CD4-positive, alpha-beta T cell treated with Interleukin-12 subunit alpha and Interleukin-12 subunit beta, for 1 hour (primary cell): ENCODE measurements at regions not wholly inside any gene's neighbourhood (a gene's known extent, or its start where the extent isn't known, plus 50 kb on each side); places are given as distances from the start of the nearest gene placed in this dataset.

Experiments used
- DNase-seq: peaks from one replicate; pipeline ENCODE4 v3.0.0-alpha.2; 2020

GRCh38 chr6:156347656-156348055 is 429.5 kb upstream of the ARID1B start:
- DNase-seq, result no peak

DNA sequence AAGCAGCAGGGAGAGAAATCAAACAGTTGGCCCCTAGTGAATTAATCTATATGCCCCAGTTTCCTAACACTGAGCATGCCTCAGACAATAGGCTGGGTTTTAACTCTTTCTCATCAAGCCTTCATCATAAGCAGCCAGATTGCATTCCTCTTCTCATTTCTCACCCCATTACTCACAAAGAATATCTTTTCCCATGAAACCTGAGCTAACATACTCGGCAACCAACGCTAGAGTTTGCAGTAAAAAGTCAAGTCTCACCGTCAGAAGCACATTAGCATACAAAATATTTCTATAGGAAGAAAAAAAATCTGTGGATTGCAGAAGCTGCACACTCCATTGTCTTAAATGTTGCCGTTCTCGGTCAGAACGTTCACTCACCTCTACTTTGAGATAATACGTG is 429.9 kb upstream of the ARID1B start:
- DNase-seq, result no peak

- no peak for DNase-seq
These were observed 431.5 kb upstream of the ARID1B start for GRCh38 chr6:156345700-156346099.

DNA sequence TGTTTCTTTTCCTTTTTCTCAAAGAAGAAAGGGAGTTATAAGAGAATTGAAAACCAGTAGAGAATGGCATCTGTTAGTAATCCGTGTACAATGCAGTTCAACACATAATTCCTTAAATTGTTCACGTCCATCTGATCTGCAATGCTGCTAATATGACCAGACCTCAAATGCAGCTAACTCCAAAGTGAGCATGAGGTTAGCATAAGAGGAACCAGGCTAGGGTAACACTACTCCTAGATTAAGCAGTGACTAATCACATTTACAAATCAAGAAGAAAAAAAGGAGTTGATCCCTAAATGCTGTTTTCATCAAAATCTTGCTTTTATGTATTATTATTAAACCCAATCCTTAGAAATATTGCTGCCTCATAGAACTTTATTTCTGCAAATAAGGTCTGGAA is 432.7 kb upstream of the ARID1B start:
- no peak for DNase-seq

DNA sequence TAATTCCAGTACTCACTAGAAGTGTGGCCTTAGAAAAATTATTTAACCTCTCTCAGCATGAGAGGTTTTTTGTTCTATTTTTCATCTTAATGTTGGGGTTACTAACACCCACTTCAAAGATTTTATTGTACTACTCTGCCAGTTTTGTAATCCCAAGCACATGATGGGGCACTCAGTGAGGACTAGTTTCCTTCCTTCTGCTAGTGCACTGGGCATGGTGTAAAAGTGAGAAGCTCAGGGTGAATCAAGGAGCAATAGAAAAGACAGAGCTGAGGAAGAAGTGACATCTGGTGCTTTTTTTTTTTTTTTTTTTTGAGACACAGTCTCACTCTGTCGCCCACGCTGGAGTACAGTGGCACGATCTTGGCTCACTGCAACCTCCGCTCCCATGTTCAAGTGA is 439.4 kb upstream of the ARID1B start:
- DNase-seq, result no peak

DNA sequence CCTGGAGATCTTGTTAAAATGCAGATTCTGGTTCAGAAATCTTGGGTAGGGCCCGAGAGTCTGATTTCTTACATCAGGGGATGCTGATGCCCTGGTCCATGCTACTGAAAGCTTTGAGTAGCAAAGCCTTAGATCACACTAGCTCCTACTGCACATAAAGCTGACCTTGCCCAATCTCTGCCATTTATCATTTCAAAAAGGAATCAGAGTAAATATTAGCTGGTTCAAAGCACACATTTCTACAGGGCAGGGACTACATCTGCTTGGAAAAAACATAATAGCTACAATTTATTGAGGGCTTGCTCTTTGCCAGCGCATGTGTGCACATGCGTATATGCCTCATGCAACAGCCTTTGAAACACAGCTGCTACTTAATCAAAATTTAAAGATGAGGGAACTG is 440.4 kb upstream of the ARID1B start:
- DNase-seq, result no peak

DNA sequence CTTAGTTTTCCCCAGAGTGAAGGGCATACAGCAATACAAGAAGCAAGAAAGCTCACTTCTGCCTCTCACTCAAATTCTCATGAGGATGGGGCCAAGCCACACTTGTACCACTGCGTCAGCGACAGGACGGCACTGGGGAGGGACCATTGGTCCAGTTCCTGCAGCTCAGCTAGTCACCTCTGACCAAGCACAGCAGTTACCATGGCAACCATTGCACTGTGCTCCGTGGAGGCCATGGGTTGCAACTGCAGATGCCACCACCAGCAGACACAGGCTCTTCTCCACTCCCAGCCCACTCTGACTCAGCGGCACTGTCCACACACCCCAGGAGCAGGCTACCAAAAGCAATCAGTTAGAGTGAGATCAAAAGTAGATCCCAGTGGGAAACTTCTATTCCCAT is 441.1 kb upstream of the ARID1B start:
- DNase-seq, result no peak

GRCh38 chr6:156334966-156335365 is 442.2 kb upstream of the ARID1B start:
- no peak for DNase-seq

DNA sequence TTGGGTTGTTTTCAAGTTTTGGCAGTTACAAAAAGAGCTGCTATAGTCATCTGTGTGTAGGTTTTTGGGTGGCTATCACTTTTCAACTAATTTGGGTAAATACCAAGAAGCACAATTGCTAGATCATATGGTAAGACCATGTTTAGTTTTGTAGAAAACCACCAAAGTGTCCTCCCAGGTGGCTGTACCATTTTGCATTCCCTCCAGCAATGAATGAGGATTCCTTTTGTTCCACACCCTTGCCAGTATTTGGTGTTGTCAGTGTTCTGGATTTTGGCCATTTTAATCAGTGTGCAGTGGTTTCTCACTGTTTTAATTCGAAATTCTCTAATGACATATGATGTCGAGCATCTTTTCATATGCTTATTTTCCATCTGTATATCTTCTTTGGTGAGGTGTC is 457.5 kb upstream of the ARID1B start:
- no peak for DNase-seq

DNA sequence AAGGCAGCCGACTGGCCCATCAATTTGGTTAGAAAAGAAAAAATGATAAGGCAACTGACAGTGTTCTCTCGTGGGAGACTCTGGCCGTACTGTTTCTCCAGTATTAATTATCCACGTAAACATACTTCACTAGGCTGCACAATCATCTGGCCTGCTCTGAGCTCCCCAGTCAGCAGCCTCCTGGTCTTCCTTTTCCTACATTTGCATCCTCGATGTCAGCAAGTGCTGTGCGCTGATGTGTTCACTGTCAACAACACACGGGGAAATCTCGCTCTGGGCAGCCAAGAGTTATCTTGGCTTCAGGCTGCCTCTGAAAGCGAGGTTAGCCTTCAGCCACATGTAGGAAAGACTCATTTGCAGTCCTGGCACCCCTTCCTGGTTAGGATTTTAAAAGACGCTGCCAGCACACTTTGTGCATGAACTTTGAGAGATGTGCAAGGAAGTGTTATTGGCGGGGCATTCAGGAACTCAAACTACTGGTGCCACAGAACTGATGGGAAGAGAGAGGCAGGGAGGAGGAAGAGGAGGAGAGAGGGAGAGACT is 460.5 kb upstream of the ARID1B start:
- no peak for DNase-seq

DNA sequence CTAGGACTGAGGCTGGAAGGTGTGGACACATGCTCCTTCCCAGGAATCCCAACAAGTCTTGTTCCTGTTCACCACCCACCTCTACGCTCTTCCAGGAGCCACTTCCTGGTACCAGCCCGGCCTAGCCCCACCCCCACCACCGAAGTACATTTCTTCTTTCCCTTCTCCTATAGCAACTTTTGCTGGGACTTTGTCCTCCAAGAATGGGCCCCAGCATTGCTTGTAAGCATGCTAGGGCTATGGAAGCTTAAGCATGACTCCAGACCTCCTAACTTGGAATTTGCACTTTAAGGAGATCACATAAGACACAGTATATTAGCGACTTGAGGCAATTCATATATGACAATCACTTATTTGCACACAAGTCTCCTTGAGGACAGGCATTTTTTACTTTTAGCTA is 462.0 kb upstream of the ARID1B start:
- DNase-seq, result no peak

- DNase-seq, result no peak
These were observed 464.1 kb upstream of the ARID1B start for GRCh38 chr6:156313037-156313436.

DNA sequence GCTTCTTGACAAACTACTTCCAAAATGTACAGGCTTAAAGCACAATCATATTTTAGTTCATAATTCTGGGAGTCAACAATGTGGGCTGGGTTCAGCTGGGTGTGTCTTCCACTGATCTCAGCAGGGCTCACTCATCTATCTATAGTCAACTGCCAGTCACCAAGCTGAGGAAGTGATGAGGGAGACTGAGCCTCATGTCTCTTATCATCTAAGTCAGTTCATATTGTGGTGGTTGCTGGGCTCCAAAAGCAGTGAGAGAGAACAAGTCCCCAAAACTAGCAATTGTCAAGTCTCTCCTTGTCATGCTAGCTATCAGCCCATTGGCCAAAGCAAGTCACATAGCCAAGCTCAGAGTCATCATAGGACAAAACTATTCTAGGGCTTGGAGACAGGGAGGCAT is 465.9 kb upstream of the ARID1B start:
- no peak for DNase-seq

DNA sequence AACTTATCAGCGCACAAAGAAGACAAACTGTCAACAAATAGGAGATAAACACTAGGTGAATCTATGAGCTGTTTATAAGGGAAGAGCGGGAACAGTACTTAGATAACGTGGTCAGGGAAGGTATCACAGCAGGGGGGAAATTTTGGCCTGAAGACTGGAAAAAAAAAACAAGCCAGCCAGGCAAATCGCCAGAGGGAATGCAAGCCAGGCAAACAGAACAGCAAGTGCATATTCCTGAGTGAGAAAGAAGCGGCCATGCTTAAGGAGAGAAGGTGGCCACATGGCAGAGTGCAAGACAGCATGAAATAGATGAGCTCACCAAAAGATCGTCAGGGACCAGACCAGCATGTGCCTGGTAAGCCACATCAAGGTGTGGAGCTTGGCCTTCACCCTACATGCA is 466.5 kb upstream of the ARID1B start:
- no peak for DNase-seq

DNA sequence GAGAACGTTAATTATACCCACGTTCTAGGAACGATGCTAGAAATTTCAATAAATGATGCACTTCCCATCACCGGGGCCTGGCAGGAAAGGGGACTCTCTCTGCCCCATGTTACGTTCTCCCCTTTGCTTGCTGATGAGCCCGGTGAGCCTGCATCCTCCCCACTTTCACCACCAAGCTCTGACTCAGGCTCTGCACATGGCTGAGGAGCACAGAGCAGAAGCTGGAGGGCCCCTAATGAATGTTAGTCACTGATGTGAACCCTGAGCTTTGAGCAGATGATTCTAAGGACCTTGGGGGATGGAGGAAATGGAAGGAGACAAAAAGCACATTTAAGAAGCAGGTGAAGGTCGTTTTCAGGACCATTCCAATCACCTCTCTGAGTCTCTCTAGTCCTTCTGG is 468.2 kb upstream of the ARID1B start:
- DNase-seq, result no peak

DNA sequence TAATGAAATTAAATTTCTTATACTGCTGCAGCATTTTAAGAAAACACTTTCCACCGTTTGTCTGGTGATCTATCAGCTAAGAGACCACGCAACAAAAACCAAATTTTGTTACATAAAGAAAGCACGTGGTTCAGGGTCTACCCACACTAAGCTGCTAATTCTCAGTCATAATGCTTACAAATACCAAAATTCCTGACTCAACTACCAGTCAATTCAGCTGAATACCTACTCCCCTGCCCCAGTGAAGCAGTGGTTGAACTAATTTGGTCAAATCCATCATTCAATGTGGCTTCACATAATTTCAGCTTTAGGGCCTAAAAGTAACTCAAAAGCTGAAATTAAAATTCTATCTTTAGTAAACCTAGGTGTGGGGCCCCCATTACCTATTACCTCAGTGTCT is 468.6 kb upstream of the ARID1B start:
- no peak for DNase-seq

GRCh38 chr6:156306531-156306930 is 470.6 kb upstream of the ARID1B start:
- DNase-seq, result no peak

DNA sequence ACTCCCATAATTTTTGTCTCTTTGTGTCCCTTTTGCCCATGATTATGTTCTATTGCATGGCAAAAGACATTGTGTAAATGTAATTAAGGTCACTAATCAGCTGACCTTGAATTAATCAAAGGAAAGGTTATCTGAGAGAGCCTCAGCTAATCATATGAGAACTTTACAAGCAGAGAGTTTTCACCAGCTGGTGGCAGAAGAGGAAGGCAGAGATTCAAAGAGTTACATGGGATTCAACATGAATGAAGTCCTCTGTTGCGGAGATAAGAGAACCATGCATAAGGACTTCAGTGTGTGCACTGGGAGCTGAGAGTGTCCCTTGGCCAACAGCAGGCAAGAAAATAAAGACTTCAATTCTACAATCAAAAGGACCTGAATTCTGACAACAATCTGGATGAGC is 494.1 kb upstream of the ARID1B start:
- DNase-seq, result no peak

DNA sequence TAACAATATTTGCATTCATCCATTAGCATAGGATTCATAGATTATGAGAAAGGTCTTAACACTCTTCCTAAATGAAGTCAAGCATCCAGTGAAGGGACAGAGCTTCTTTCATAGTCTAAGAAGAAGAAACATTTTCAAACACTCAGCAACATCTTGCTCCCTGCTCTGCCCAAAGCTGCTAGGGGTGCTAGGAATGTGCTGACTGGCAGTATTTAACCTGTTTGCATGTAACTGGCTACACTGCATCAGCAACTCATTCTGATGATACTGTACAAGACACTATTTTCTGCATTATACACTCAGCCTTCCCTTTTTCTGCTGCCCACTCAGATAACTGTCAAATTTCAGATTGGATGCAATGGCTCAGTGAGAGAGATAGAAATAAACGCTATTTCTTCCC is 495.1 kb upstream of the ARID1B start:
- DNase-seq, result no peak

GRCh38 chr6:156281266-156281665 is 495.9 kb upstream of the ARID1B start:
- DNase-seq, result no peak

GRCh38 chr6:156280065-156280464 is 497.1 kb upstream of the ARID1B start:
- DNase-seq, result no peak

DNA sequence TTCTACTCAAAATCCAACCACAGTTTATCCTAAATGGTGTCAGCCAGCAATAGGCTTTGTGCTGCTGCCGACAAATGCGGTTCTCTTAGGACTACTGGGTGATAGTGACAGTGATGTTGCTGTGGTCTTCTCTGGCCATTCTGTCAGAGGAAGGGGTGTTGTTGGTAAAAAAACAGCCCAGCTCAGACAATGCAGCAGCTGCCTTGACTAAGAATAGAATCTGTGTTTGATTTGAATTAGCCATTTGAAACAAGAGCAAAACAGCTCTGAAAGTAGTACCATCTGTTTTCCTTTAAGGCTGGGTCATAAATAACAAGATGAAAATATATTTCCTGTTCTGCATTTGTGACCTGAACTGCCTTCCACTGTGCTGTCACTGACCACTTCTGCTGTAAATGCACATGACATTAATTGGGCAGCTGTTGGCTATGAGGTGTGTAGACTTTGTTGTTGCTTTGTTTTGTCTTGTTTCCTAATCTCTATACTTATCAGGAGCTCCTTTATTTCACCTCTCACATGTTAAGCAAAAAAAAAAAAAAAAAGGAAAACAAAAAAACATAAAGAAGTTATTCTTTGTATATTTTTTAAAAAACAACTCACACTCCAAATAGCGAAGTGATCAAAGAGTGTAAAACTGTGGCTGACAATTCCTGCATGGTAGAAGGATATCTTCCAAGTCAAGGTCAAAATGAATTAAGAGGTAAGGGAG is 497.8 kb upstream of the ARID1B start:
- DNase-seq, result no peak

- DNase-seq, result no peak
These were observed 504.0 kb upstream of the ARID1B start for GRCh38 chr6:156273065-156273711.

GRCh38 chr6:156269751-156270369 is 507.3 kb upstream of the ARID1B start:
- no peak for DNase-seq
